Breast epithelium (tissue), 4 donors: ENCODE measurements at regions not wholly inside any gene's neighbourhood (a gene's known extent, or its start where the extent isn't known, plus 50 kb on each side); places are given as distances from the start of the nearest gene placed in this dataset.
A peak's percentile ranks its signal among the peaks of the same experiment; 100 is the strongest.

ENCODE experiments used
- DNase-seq, 2 donors: peaks; one replicate each; pipeline ENCODE4 v3.0.0-alpha.2; 2019; ENCODE audit warnings: low spot score in 2 of 2
- H3K27ac ChIP-seq, 2 donors: fragments of 200-600 bp; sonication (generic) in 1 of 2; one replicate each; pipeline ENCODE4 v1.5.1; 2016 to 2019; ENCODE audit warnings: mild to moderate bottlenecking in 1 of 2
- H3K27me3 ChIP-seq, 2 donors: fragments of 200-600 bp; sonication (generic) in 1 of 2; one replicate each; pipeline versions ENCODE4 v1.5.1 to v1.6.0; 2017 to 2019; ENCODE audit warnings: control low read depth in 1 of 2, mild to moderate bottlenecking in 1 of 2
- H3K36me3 ChIP-seq: fragments of 200-600 bp; one replicate; pipeline ENCODE4 v1.5.1; 2019
- H3K4me1 ChIP-seq, 2 donors: fragments of 200-600 bp; sonication (generic); one replicate each; pipeline ENCODE4 v1.5.1; 2016 to 2019; ENCODE audit warnings: control low read depth in 1 of 2
- H3K4me3 ChIP-seq, 3 donors: fragments of 200-600 bp; sonication (generic); 1 replicate in 2 of 3; 2 replicates in 1 of 3; pipeline ENCODE4 v1.5.1; 2016 to 2019; ENCODE audit warnings: mild to moderate bottlenecking in 3 of 3, moderate library complexity in 2 of 3
- H3K9me3 ChIP-seq, 2 donors: fragments of 200-600 bp; sonication (generic) in 1 of 2; one replicate each; pipeline ENCODE4 v1.5.1; 2016 to 2019; ENCODE audit warnings: control low read depth in 1 of 2
- POLR2A ChIP-seq: fragments of 450-650 bp; IDR thresholded peaks from one replicate; pipeline ENCODE4 v1.6.1; 2016; ENCODE audit warnings: antibody characterized with exemption, mild to moderate bottlenecking, moderate library complexity
- POLR2AphosphoS5 ChIP-seq, 3 donors: sonication (generic); formaldehyde crosslinking; IDR thresholded peaks; one replicate each; pipeline ENCODE4 v1.6.1; 2017; ENCODE audit warnings: antibody characterized with exemption in 3 of 3
- intact Hi-C: fragments of 100-400 bp; cut with DNase I; formaldehyde crosslinking; loops from one replicate; pipeline ENCODE4 v1.15.1; 2023; ENCODE audit warnings: low total_unique reads
- TF ChIP-seq, protein P1 (sequence below), 3 donors: fragments of 450-650 bp; IDR thresholded peaks; one replicate each; pipeline ENCODE4 v1.5.1; 2016 to 2017; ENCODE audit warnings: antibody characterized with exemption in 3 of 3, mild to moderate bottlenecking in 3 of 3, moderate library complexity in 3 of 3

DNA sequence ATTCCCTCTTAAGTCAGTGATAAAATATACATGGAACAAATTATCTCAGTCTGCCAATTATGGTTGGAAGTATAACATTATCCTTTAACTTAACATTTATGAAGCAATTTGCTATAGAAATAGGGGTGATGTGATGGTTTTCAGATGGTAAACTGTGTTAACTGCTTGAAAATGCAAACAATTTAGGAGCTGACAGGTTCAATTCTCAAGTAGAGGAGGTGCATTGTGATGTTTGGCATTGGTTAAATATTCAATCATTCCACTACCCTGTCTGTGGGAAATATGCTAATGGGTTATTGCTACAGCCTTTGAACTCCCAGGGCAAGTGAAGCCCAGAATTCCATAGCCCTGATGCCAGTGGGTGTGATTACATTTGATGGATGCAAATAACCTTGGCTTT lies 243.4 kb upstream of the GK2 start:
- Histone ChIP-seq H3K27me3 (no peaks in the 10 kb centered on the region), H3K27ac (peak overlapping the region in 1 of 2 donors; percentile 8), H3K4me3 (no peak overlapping the region), H3K9me3 (no peaks in the 10 kb centered on the region), H3K4me1 (no peaks in the 10 kb centered on the region), H3K36me3 (no peaks in the 10 kb centered on the region)
- TF ChIP-seq, protein P1, sequence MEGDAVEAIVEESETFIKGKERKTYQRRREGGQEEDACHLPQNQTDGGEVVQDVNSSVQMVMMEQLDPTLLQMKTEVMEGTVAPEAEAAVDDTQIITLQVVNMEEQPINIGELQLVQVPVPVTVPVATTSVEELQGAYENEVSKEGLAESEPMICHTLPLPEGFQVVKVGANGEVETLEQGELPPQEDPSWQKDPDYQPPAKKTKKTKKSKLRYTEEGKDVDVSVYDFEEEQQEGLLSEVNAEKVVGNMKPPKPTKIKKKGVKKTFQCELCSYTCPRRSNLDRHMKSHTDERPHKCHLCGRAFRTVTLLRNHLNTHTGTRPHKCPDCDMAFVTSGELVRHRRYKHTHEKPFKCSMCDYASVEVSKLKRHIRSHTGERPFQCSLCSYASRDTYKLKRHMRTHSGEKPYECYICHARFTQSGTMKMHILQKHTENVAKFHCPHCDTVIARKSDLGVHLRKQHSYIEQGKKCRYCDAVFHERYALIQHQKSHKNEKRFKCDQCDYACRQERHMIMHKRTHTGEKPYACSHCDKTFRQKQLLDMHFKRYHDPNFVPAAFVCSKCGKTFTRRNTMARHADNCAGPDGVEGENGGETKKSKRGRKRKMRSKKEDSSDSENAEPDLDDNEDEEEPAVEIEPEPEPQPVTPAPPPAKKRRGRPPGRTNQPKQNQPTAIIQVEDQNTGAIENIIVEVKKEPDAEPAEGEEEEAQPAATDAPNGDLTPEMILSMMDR (IDR thresholded peaks at IDR 0.05), result no peak
- TF ChIP-seq POLR2A, result no peak
- no peak for TF ChIP-seq POLR2AphosphoS5 (IDR thresholded peaks at IDR 0.05)
- no peak for DNase-seq
- intact Hi-C loops, result no loop called here

DNA sequence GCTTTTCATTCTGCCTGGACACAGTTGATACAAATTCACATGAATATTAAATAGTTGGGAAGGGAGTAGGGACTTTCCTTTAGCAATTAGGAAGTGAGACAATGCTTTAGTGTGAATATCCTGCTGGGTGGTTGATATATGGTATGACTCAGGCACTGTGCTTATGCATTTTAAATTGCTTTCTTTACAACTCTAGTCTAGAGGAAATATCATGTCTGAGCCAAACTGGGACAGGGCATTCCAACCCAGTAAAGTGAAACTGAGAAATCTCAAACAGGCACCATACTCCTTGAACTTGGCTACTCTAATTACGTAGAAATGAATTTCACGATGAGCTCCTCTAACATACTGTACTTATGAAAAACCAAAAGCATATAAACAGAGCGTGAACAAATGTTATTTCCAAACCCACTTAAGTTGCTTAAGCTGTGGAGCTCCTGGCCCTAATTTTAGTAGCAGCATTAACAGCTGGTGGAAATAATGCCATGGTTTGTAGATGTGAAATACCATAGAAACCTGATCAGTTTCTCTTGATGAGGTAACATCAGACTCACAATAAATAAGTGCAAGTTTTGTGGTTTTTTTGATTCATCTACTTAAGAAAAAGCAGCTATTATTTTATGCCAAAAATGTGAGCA lies 242.9 kb upstream of the GK2 start:
- TF ChIP-seq POLR2A (no peak), POLR2AphosphoS5 (IDR thresholded peaks at IDR 0.05) (no peak)
- TF ChIP-seq, protein P1 (IDR thresholded peaks at IDR 0.05), result no peak
- no peaks in the 10 kb centered on the region for H3K9me3 ChIP-seq
- no peak for DNase-seq
- no peaks in the 10 kb centered on the region for H3K36me3 ChIP-seq
- H3K27ac ChIP-seq, result no peak overlapping the region
- no peaks in the 10 kb centered on the region for H3K27me3 ChIP-seq
- no peaks in the 10 kb centered on the region for H3K4me1 ChIP-seq
- intact Hi-C loops, result no loop called here
- no peak overlapping the region for H3K4me3 ChIP-seq

DNA sequence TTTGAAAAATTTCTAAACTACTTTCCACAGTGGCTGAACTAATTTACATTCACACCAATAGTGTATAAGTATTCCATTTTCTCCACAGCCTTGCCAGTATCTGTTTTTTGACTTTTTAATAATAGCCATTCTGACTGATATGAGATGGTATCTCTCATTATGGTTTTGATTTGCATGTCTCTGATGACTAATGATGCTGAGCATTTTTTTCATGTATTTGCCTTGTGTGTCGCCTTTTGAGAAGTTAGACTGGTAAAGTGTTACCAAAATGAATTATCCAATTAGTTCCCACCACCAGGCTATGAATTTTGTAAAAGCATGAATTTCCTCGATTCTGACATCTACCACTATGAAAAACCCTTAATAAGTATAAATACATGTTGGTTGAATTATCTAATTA lies 242.2 kb upstream of the GK2 start:
- Histone ChIP-seq H3K4me1 (no peaks in the 10 kb centered on the region), H3K27me3 (no peaks in the 10 kb centered on the region), H3K9me3 (no peaks in the 10 kb centered on the region), H3K36me3 (no peaks in the 10 kb centered on the region), H3K27ac (no peak overlapping the region), H3K4me3 (no peak overlapping the region)
- intact Hi-C loops, result no loop called here
- TF ChIP-seq POLR2AphosphoS5 (IDR thresholded peaks at IDR 0.05) (no peak), POLR2A (no peak)
- TF ChIP-seq, protein P1 (IDR thresholded peaks at IDR 0.05), result no peak
- DNase-seq, result no peak

DNA sequence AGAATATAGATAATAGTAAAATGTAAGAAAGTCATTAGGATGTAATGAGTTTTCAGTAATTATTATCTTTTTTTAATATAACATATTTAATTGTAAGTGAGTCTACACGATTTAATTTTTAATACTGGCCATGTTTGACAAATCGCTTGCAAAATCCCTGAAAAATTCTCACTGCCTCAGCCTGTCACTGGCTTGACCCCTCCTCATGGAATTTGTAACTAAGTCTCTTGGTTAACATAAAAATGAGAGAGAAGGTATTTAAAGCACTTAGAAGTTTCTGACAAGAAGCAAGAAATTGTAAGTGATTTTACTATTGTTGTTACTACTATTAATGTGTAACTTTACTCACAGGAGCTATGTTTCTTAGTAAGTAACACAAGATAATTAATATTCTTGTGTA lies 237.9 kb upstream of the GK2 start:
- TF ChIP-seq POLR2AphosphoS5 (IDR thresholded peaks at IDR 0.05) (no peak), POLR2A (no peak)
- TF ChIP-seq, protein P1 (IDR thresholded peaks at IDR 0.05), result no peak
- no peaks in the 10 kb centered on the region for H3K9me3 ChIP-seq
- DNase-seq, result no peak
- no peak overlapping the region for H3K4me3 ChIP-seq
- no peaks in the 10 kb centered on the region for H3K36me3 ChIP-seq
- H3K4me1 ChIP-seq, result no peaks in the 10 kb centered on the region
- intact Hi-C loops, result no loop called here
- no peak overlapping the region for H3K27ac ChIP-seq
- no peaks in the 10 kb centered on the region for H3K27me3 ChIP-seq

DNA sequence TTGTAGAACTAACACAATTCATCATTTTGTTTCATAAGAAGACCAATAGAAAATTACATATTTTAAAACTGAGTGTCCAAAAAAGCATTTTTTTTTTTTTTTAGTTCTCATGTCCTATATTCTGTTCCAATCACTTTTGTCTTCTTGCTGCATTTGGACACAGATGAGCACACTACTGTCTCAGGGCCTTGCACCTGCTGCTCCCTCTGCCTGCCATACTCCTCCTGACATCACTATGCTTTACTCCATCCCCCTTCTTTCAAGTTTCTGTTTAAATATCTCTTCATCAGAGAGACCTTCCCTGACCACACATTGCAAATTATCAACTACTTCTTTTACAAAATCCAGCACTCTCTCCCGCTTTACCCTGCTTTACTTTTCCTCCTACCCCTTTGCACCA lies 230.7 kb upstream of the GK2 start:
- DNase-seq, result no peak
- no peak overlapping the region for H3K4me3 ChIP-seq
- H3K27ac ChIP-seq, result no peak overlapping the region
- no peak for TF ChIP-seq POLR2AphosphoS5 (IDR thresholded peaks at IDR 0.05)
- no peak for TF ChIP-seq POLR2A
- TF ChIP-seq, protein P1 (IDR thresholded peaks at IDR 0.05), result no peak
- no peaks in the 10 kb centered on the region for H3K36me3 ChIP-seq
- no peaks in the 10 kb centered on the region for H3K27me3 ChIP-seq
- intact Hi-C loops, result no loop called here
- H3K4me1 ChIP-seq, result no peaks in the 10 kb centered on the region
- no peaks in the 10 kb centered on the region for H3K9me3 ChIP-seq
